ENCODE measurements at regions not wholly inside any gene's neighbourhood (a gene's known extent, or its start where the extent isn't known, plus 50 kb on each side); places are given as distances from the start of the nearest gene placed in this dataset.

- TF ChIP-seq, protein P1, sequence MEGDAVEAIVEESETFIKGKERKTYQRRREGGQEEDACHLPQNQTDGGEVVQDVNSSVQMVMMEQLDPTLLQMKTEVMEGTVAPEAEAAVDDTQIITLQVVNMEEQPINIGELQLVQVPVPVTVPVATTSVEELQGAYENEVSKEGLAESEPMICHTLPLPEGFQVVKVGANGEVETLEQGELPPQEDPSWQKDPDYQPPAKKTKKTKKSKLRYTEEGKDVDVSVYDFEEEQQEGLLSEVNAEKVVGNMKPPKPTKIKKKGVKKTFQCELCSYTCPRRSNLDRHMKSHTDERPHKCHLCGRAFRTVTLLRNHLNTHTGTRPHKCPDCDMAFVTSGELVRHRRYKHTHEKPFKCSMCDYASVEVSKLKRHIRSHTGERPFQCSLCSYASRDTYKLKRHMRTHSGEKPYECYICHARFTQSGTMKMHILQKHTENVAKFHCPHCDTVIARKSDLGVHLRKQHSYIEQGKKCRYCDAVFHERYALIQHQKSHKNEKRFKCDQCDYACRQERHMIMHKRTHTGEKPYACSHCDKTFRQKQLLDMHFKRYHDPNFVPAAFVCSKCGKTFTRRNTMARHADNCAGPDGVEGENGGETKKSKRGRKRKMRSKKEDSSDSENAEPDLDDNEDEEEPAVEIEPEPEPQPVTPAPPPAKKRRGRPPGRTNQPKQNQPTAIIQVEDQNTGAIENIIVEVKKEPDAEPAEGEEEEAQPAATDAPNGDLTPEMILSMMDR (IDR thresholded peaks at IDR 0.05; ENCODE audit: low read depth, low read length): no peak
- no peak for TF ChIP-seq POLR2A (IDR thresholded peaks at IDR 0.05; ENCODE audit: extremely low read depth, insufficient read length)
Observed at GRCh38 chr15:26049900-26050657, 187.0 kb upstream of the ATP10A start.
